HG02852 (cell line): ENCODE measurements at regions not wholly inside any gene's neighbourhood (a gene's known extent, or its start where the extent isn't known, plus 50 kb on each side); places are given as distances from the start of the nearest gene placed in this dataset.

Experiments used
- ATAC-seq: cut with Tn5 transposase; IDR thresholded peaks from one replicate; pipeline ENCODE4 v1.9.1; 2021; ENCODE audit warnings: mild to moderate bottlenecking, moderate library complexity; ENCODE audit not compliant: unreplicated experiment

GRCh38 chr7:69464035-69464434 lies 134.2 kb upstream of the AUTS2 start:
- no peak for ATAC-seq

GRCh38 chr7:69465262-69465661 lies 133.0 kb upstream of the AUTS2 start:
- ATAC-seq: no peak

- ATAC-seq: no peak
Measured at GRCh38 chr7:69467826-69468225, 130.4 kb upstream of the AUTS2 start.

DNA sequence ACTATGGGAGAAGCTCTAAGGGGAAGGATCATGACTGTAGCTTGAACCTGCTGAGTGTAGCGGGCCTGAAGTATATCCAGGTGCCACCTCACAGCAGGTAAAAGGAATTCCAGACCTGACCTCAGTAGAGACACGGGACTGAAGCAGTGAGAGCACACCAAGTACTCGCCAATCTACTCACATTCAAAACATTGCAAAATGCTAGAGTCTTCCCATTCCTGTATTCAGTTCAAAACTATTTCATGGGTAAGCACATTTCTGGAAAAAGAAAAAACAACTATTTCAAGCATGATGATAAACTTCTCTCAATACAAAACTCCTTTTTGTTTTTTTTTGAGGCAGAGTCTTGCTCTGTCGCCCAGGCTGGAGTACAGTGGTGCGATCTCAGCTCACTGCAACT lies 121.9 kb upstream of the AUTS2 start:
- no peak for ATAC-seq

DNA sequence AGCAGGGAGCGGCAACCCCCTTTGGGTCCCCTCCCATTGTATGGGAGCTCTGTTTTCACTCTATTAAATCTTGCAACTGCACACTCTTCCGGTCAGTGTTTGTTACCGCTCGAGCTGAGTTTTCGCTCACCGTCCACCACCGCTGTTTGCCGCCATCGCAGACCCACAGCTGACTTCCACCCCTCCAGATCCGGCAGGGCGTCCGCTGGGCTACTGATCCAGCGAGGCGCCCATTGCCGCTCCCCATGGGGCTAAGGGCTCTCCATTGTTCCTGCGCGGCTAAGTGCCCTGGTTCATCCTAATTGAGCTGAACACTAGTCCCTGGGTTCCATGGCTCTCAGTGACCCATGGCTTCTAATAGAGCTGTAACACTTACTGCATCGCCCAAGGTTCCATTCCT lies 115.6 kb upstream of the AUTS2 start:
- ATAC-seq: no peak

- ATAC-seq: no peak
Measured at GRCh38 chr7:69489533-69489932, 108.7 kb upstream of the AUTS2 start.

GRCh38 chr7:69498671-69499070 lies 99.6 kb upstream of the AUTS2 start:
- no peak for ATAC-seq

DNA sequence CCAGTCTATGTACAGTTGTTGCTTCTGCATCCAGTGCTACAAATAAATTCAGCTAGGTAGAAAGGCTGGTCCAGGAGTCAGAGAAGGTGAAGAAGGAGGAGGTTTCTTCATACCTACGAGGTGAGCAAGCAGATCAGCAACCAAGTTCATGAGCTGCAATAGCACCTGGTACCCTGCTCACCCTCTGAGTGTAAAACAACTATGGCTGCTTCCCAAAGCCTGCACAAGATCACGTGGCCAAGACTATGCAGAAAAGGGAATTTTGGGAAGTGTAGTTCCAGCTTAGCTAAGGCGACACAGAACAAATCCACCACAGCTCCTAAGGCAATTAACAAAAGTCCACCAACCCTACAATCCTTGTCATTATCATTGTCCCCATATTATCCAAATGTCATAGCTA lies 95.9 kb upstream of the AUTS2 start:
- ATAC-seq: no peak

GRCh38 chr7:69504733-69505420 lies 93.4 kb upstream of the AUTS2 start:
- ATAC-seq: no peak

GRCh38 chr7:69508736-69509135 lies 89.5 kb upstream of the AUTS2 start:
- ATAC-seq: no peak

DNA sequence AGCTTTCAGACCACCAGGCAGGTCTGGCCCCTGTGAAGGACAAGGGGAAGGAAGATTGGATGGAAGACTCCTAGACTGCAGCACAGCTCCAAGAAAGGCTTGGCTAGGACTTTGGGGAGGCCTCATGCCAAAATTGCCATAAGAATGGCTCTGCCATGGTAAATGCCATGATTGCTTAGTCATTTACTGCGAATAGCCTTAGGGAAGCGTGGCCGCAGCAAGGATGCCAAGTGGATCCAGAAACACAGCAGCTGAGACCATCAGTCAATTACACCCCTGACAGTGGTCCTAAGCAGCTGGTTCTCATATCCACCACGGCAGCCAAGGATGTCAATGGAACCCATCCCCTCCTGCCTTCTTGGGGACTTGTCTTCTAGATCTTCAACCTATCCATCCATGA lies 88.2 kb upstream of the AUTS2 start:
- no peak for ATAC-seq

DNA sequence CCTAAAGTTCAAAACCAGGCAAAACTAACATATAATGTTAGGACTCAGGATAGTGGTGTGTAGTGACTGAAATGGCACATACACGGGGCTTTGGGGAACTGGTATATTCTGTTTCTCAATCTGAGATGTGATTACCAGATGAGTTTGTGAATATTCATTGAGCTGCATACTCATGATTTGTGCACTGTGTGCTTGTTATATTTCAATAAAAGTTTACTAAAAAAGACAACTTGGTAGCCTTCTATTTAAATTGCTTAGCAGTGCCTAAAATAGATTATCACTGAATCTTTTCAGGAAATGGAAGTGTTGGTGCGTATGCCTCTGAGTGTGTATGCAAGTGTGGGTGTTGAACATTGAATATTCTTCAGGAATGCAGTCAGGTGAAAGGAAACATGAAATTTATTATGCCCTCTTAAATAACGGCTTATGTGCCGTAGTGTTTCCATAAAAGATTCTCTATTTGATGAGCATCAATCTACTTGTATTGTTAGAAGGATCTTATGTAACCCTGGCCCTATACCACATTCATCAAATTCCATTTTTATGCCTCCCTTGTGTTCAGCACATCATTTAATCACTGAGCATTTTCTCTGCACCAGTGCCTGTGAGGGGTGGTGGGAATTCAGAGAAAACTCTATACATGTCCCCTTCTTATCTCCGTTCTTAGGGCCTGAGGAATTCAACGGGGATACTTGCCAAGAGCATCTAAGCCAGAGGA lies 82.6 kb upstream of the AUTS2 start:
- ATAC-seq: no peak

GRCh38 chr7:69516238-69516820 lies 81.9 kb upstream of the AUTS2 start:
- no peak for ATAC-seq

GRCh38 chr7:69517985-69518704 lies 80.1 kb upstream of the AUTS2 start:
- ATAC-seq: no peak

DNA sequence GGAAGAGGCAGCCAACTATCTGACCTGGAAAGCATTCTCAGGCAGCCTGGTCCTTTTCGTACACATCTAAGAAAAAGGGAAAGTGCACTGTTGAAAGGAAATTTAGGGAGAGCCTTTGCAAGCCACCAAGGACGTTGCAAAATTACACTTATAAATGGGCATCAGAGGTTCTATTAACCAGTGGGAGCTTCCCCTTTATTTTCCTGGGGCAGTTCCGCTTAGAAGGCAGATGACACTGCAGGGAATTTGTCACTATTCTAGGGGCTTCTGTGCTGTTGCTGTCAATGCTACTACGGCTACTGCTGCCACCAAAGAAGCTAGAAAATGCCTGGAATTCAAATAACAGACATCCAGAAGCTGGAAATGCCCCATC lies 79.6 kb upstream of the AUTS2 start:
- no peak for ATAC-seq

DNA sequence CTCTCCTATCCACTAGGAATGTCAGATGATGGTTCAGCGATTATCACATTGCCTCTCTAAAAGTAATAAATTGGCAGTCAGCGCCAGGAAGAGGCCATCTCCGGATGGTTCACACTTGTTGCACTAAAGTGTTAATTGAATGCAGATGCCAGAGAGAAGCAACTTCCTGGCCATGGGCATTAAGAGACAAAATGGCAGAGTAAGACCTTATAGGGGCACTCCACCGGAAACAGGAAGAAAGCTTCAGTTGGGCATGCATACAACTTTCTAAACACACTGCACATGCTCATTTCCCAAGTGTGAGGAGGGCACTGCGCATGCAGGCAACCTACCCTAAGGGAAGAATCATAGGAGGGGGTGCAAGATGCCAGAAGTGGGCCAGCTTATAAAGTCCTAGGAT lies 71.7 kb upstream of the AUTS2 start:
- no peak for ATAC-seq

DNA sequence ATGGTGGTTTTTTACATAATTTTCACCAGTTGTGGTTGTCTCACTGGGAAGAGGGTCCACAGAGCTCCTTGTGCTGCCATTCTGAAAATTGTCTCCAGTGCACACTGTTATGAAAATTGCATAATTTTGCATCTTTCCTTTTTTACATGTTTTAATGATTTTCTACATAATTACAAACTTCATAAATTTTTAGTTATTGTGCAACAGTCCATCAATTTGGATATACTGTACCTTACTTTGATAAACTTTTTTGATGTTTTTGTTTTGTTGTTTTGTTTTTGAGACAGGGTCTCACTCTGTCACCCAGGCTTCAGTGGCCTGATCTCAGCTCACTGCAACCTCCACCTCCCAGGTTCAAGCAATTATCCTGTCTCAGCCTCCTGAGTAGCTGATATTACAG lies 70.6 kb upstream of the AUTS2 start:
- no peak for ATAC-seq

DNA sequence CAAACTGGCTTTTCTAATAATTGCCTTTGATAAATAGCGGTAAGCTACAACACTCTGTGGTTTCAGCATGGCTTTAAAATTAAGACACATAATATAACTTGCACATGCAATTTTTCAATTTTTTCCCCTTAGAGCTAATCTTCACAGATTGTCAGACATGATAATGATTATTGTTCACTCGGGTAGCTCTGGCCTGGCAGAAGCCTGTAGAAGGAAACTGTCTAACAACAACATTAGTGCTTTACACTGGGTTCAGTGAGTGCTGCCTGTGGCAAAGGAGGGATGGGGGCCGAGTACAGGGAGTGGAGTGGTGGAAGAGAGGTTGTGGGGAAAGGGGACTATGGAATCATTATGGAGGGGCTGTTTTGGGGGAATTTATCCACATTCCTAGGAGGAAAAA lies 67.2 kb upstream of the AUTS2 start:
- no peak for ATAC-seq

DNA sequence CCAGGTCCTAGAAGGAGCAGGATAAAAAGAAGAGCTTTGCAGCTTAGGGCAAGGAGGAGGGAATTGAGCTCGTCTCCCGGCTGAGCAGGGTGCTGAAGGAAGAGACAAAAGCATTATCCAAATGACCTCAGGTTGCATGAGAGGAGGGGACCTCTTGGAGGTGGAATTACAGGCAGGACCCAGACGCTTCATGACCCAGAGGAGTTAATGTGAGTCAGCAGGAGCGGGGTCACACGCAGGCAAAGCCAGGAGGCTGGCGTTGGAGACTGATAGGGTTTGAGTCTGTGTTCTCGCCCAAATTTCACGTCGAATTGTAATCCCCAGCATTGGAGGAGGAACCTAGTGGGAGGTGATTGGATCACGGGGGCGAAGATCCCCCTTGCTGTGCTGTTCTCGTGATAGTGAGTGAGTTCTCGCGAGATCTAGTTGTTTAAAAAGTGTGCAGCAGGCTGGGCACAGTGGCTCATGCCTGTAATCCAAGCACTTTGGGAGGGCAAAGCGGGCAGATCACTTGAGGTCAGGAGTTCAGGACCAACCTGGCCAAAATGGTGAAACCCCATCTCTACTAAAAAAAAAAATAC lies 63.7 kb upstream of the AUTS2 start:
- no peak for ATAC-seq

DNA sequence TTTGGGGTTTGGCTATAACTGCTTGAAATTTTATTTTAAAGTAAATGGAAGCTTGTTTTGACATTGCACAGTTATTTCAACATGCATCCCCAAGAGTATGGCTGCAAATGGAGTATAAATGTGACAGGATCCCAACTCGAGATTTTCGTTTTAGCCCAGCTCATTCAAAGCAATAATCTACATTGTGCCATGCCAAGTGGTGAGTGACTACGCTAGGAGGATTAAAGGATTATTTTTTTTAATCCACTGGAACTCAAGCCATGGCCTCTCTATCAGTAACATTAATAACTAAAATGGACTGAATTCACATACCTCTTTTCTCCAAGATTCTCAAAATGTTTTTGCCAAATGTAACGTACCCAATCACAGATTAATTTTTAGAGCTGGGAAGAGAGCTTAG lies 60.6 kb upstream of the AUTS2 start:
- no peak for ATAC-seq

DNA sequence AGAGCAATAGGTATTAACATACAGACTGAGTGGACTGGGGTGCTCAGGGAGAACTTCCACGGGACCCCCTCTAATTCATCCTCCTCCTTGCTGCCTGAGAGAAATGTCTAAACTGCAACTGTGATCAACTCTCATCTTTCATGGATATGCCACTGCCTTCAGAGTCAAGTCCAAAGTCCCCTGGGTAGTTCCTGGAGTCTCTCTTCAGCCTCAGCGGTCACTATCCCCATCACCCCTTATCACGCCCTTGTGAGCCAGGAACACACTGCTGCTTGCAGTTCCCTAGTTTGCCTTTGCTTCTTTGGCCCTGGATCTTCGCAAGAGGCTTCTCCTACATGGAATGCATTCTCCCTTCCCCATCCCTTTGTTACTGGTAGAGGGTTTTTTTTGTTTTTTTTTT lies 58.7 kb upstream of the AUTS2 start:
- no peak for ATAC-seq
